ENCODE measurements at regions not wholly inside any gene's neighbourhood (a gene's known extent, or its start where the extent isn't known, plus 50 kb on each side); places are given as distances from the start of the nearest gene placed in this dataset.

GRCh38 chr10:90222939-90223338 is 521.5 kb downstream of the KIF20B start:
- intact Hi-C loops (cut with micrococcal nuclease; ENCODE audit: unreplicated experiment): no loop called here
- FAIRE-seq (no peak), ATAC-seq (no peak), DNase-seq (ENCODE audit: low spot score) (no peak)
- Histone ChIP-seq H2AFZ (ENCODE audit: low read length) (no peak overlapping the region), H3K4me2 (ENCODE audit: low read depth, low read length) (no peak overlapping the region), H3K36me3 (replicated peaks in 1 of 2; ENCODE audit: control insufficient read depth in 1 of 2, insufficient read depth in 2 of 2, low read length in 2 of 2) (no peaks in the 10 kb centered on the region), H3K79me2 (ENCODE audit: insufficient read depth, low read length) (no peaks in the 10 kb centered on the region), H3K4me1 (ENCODE audit: insufficient read depth, low read length) (no peaks in the 10 kb centered on the region), H4K20me1 (ENCODE audit: insufficient read depth, low read length) (no peaks in the 10 kb centered on the region), H3K27ac (ENCODE audit: extremely low read length, insufficient read depth, low read length) (no peak overlapping the region), H3K9ac (ENCODE audit: insufficient read depth, low read depth, low read length) (no peak overlapping the region), H3K4me3 (replicated peaks in 1 of 3; ENCODE audit: insufficient read depth in 1 of 3, low read depth in 2 of 3, low read length in 3 of 3) (no peak overlapping the region), H3K27me3 (ENCODE audit: control insufficient read depth in 1 of 2, insufficient read depth in 2 of 2, low read length in 2 of 2) (no peaks in the 10 kb centered on the region; a peak in 1 of 5 replicates), H3K9me3 (ENCODE audit: low read length) (peaks cover 5% of the 10 kb centered on the region; the same call in 1 of the 2 replicates)
- no TSS peak for BruUV-seq (replicated peaks)
- 1% methylated on average over 5 of the region's 5 CpGs for whole genome bisulfite sequencing (ENCODE audit: low lambda C conversion rate)
- in situ Hi-C loops (cut with HindIII; ENCODE audit: extremely low pct_ligation_motif_present, low pct_unique_long_range_greater_than_20kb): no loop called here
- ChIA-PET CTCF (ENCODE audit: low intra/inter-chr PET ratio, low total read pairs) (no interaction called here), POLR2A (no interaction called here)
- TF ChIP-seq, protein P1, sequence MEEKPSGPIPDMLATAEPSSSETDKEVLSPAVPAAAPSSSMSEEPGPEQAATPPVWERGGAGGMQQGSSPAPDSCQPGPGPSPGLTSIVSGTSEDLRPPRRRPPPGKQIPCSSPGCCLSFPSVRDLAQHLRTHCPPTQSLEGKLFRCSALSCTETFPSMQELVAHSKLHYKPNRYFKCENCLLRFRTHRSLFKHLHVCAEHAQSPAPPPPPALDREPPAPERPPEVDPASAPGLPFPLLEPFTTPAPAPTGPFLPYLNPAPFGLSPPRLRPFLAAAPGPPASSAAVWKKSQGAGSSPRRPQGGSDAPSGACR (CRISPR knock-in tag; IDR thresholded peaks at IDR 0.05): no peak
- no peak for TF ChIP-seq MXD4 (CRISPR knock-in tag; IDR thresholded peaks at IDR 0.05)
- no peak for TF ChIP-seq SATB2 (CRISPR knock-in tag; IDR thresholded peaks at IDR 0.05)
- TF ChIP-seq ZNF576 (CRISPR knock-in tag; IDR thresholded peaks at IDR 0.05): no peak
- TF ChIP-seq PAX8 (CRISPR knock-in tag; IDR thresholded peaks at IDR 0.05; ENCODE audit: borderline replicate concordance): no peak
- TF ChIP-seq, protein P2, sequence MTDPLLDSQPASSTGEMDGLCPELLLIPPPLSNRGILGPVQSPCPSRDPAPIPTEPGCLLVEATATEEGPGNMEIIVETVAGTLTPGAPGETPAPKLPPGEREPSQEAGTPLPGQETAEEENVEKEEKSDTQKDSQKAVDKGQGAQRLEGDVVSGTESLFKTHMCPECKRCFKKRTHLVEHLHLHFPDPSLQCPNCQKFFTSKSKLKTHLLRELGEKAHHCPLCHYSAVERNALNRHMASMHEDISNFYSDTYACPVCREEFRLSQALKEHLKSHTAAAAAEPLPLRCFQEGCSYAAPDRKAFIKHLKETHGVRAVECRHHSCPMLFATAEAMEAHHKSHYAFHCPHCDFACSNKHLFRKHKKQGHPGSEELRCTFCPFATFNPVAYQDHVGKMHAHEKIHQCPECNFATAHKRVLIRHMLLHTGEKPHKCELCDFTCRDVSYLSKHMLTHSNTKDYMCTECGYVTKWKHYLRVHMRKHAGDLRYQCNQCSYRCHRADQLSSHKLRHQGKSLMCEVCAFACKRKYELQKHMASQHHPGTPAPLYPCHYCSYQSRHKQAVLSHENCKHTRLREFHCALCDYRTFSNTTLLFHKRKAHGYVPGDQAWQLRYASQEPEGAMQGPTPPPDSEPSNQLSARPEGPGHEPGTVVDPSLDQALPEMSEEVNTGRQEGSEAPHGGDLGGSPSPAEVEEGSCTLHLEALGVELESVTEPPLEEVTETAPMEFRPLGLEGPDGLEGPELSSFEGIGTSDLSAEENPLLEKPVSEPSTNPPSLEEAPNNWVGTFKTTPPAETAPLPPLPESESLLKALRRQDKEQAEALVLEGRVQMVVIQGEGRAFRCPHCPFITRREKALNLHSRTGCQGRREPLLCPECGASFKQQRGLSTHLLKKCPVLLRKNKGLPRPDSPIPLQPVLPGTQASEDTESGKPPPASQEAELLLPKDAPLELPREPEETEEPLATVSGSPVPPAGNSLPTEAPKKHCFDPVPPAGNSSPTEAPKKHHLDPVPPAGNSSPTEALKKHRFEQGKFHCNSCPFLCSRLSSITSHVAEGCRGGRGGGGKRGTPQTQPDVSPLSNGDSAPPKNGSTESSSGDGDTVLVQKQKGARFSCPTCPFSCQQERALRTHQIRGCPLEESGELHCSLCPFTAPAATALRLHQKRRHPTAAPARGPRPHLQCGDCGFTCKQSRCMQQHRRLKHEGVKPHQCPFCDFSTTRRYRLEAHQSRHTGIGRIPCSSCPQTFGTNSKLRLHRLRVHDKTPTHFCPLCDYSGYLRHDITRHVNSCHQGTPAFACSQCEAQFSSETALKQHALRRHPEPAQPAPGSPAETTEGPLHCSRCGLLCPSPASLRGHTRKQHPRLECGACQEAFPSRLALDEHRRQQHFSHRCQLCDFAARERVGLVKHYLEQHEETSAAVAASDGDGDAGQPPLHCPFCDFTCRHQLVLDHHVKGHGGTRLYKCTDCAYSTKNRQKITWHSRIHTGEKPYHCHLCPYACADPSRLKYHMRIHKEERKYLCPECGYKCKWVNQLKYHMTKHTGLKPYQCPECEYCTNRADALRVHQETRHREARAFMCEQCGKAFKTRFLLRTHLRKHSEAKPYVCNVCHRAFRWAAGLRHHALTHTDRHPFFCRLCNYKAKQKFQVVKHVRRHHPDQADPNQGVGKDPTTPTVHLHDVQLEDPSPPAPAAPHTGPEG (CRISPR knock-in tag; IDR thresholded peaks at IDR 0.05): no peak
- TF ChIP-seq TBX2 (CRISPR knock-in tag; IDR thresholded peaks at IDR 0.05; ENCODE audit: borderline replicate concordance): no peak
- no peak for TF ChIP-seq SRSF1 (optimal IDR thresholded peaks at IDR 0.05; ENCODE audit: low read depth, low read length)
- no peak for TF ChIP-seq PRMT3 (CRISPR knock-in tag; IDR thresholded peaks at IDR 0.05; ENCODE audit: borderline replicate concordance, low read depth)
- no peak for TF ChIP-seq ZSCAN12 (CRISPR knock-in tag; IDR thresholded peaks at IDR 0.05)
- TF ChIP-seq, protein P3, sequence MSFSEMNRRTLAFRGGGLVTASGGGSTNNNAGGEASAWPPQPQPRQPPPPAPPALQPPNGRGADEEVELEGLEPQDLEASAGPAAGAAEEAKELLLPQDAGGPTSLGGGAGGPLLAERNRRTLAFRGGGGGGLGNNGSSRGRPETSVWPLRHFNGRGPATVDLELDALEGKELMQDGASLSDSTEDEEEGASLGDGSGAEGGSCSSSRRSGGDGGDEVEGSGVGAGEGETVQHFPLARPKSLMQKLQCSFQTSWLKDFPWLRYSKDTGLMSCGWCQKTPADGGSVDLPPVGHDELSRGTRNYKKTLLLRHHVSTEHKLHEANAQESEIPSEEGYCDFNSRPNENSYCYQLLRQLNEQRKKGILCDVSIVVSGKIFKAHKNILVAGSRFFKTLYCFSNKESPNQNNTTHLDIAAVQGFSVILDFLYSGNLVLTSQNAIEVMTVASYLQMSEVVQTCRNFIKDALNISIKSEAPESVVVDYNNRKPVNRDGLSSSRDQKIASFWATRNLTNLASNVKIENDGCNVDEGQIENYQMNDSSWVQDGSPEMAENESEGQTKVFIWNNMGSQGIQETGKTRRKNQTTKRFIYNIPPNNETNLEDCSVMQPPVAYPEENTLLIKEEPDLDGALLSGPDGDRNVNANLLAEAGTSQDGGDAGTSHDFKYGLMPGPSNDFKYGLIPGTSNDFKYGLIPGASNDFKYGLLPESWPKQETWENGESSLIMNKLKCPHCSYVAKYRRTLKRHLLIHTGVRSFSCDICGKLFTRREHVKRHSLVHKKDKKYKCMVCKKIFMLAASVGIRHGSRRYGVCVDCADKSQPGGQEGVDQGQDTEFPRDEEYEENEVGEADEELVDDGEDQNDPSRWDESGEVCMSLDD (CRISPR knock-in tag; IDR thresholded peaks at IDR 0.05; ENCODE audit: borderline replicate concordance): no peak
- no peak for TF ChIP-seq ZFYVE20 (CRISPR knock-in tag; IDR thresholded peaks at IDR 0.05; ENCODE audit: borderline replicate concordance, low read depth)
- TF ChIP-seq TCF7L2 (IDR thresholded peaks at IDR 0.05; ENCODE audit: low read depth, low read length): no peak
- no peak for TF ChIP-seq MBNL3 (CRISPR knock-in tag; conservative IDR thresholded peaks at IDR 0.05)
- TF ChIP-seq FOXO4 (CRISPR knock-in tag; conservative IDR thresholded peaks at IDR 0.05): no peak

Measured in HepG2 (cell line).